HK-2 (cell line): ENCODE measurements at regions not wholly inside any gene's neighbourhood (a gene's known extent, or its start where the extent isn't known, plus 50 kb on each side); places are given as distances from the start of the nearest gene placed in this dataset.

ENCODE experiments used
- DNase-seq: peaks from one replicate; pipeline ENCODE4 v3.0.0-alpha.2; 2018; ENCODE audit not compliant: unreplicated experiment

- DNase-seq: no peak
Observed at GRCh38 chr13:82374719-82375118, 1507.6 kb downstream of the SLITRK1 start.

GRCh38 chr13:82370316-82370715 is 1512.0 kb downstream of the SLITRK1 start:
- DNase-seq: no peak

GRCh38 chr13:82364525-82364924 is 1517.7 kb downstream of the SLITRK1 start:
- DNase-seq: no peak

- DNase-seq: no peak
Observed at GRCh38 chr13:82358284-82358683, 1524.0 kb downstream of the SLITRK1 start.

GRCh38 chr13:82356667-82357410 is 1525.4 kb downstream of the SLITRK1 start:
- no peak for DNase-seq

- no peak for DNase-seq
Observed at GRCh38 chr13:82344867-82345266, 1537.4 kb downstream of the SLITRK1 start.

GRCh38 chr13:82341116-82341515 is 1541.2 kb downstream of the SLITRK1 start:
- no peak for DNase-seq

GRCh38 chr13:82330499-82330898 is 1551.8 kb downstream of the SLITRK1 start:
- DNase-seq: no peak

- DNase-seq: no peak
Observed at GRCh38 chr13:82323101-82323500, 1559.2 kb downstream of the SLITRK1 start.

- DNase-seq: no peak
Observed at GRCh38 chr13:82305588-82305987, 1576.7 kb downstream of the SLITRK1 start.

GRCh38 chr13:82298106-82298505 is 1584.2 kb downstream of the SLITRK1 start:
- DNase-seq: no peak

- DNase-seq: no peak
Observed at GRCh38 chr13:82294226-82294625, 1588.0 kb downstream of the SLITRK1 start.

GRCh38 chr13:82292334-82292733 is 1589.9 kb downstream of the SLITRK1 start:
- DNase-seq: no peak

- DNase-seq: no peak
Observed at GRCh38 chr13:82291852-82292251, 1590.4 kb downstream of the SLITRK1 start.

- no peak for DNase-seq
Observed at GRCh38 chr13:82275644-82276043, 1606.6 kb downstream of the SLITRK1 start.

GRCh38 chr13:82259284-82259683 is 1623.0 kb downstream of the SLITRK1 start:
- DNase-seq: no peak

GRCh38 chr13:82257790-82258507 is 1624.3 kb downstream of the SLITRK1 start:
- no peak for DNase-seq

- DNase-seq: no peak
Observed at GRCh38 chr13:82248762-82249161, 1633.5 kb downstream of the SLITRK1 start.

GRCh38 chr13:82245860-82246259 is 1636.4 kb downstream of the SLITRK1 start:
- no peak for DNase-seq

GRCh38 chr13:82224806-82225205 is 1657.5 kb downstream of the SLITRK1 start:
- DNase-seq: no peak

GRCh38 chr13:82221621-82222020 is 1660.7 kb downstream of the SLITRK1 start:
- DNase-seq: no peak

- DNase-seq: no peak
Observed at GRCh38 chr13:82220641-82221040, 1661.6 kb downstream of the SLITRK1 start.

GRCh38 chr13:82216165-82216564 is 1666.1 kb downstream of the SLITRK1 start:
- DNase-seq: no peak
